Stimulated activated CD8-positive, alpha-beta memory T cell treated with anti-CD3 and anti-CD28 coated beads, Interleukin-15, amount 100 ng/mL, for 48 hours (primary cell): ENCODE measurements at regions not wholly inside any gene's neighbourhood (a gene's known extent, or its start where the extent isn't known, plus 50 kb on each side); places are given as distances from the start of the nearest gene placed in this dataset.

Experiments
- DNase-seq, 2 donors: peaks; one replicate each; pipeline ENCODE4 v3.0.0-alpha.2; 2020; ENCODE audit warnings: low read depth in 2 of 2

DNA sequence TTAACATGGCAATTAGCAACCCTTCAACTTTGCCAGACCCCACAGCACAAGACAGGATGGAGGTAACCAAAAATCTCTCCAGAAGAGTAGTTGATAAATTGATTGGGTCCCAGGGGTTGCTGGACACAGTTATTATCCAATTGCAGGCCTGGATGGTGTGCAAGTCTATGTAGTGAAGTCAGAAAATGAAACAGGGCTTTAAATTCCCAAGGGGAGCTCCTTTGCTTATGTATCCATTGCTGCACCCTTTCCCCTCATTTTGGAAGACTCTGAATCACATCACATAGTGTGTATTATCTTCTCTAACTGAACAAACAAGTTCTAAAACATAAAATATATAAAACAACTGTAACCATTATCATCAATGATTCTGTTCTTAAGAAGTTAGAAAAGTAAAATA lies 550.2 kb downstream of the LMO4 start:
- DNase-seq: no peak

- no peak for DNase-seq
These were observed 551.5 kb downstream of the LMO4 start for GRCh38 chr1:87880098-87880760.

GRCh38 chr1:87880764-87881163 lies 552.1 kb downstream of the LMO4 start:
- no peak for DNase-seq

DNA sequence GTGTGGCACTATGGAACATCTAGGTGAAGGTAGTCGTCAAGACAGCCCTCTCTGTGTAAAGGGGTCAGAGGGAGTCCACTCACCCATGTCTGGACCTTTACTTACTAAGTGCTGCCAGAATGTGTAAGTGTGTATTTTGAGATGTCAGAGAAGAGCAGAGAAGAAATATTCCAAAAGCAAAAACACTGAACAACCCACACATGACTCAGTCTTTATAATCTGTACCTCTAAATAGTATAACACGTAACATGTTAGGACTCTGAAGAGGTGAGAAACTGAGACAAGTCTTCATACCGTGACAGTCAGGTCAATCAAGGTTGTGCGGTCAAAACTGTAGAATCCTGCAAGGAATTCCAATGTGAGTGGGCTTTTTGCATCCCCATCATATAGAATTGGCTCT lies 555.2 kb downstream of the LMO4 start:
- DNase-seq: no peak

DNA sequence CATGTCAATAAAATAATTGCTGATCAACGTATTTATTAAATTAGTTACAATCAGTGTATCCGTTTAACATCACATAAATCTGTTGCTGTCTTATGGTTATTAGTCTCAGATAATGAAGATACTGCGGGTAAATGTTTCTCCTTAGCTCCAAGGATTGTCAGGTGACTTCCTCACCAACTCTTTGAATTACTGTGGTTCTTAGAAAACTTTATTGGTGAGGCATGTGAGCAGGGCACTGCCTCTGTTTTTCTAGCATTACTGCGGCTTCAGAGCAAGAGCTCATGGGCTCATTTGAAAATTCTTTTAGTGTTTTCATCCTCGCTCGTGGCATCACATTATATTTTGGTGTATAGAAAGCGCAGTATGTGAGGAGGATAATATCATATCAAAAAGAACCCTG lies 555.9 kb downstream of the LMO4 start:
- no peak for DNase-seq

DNA sequence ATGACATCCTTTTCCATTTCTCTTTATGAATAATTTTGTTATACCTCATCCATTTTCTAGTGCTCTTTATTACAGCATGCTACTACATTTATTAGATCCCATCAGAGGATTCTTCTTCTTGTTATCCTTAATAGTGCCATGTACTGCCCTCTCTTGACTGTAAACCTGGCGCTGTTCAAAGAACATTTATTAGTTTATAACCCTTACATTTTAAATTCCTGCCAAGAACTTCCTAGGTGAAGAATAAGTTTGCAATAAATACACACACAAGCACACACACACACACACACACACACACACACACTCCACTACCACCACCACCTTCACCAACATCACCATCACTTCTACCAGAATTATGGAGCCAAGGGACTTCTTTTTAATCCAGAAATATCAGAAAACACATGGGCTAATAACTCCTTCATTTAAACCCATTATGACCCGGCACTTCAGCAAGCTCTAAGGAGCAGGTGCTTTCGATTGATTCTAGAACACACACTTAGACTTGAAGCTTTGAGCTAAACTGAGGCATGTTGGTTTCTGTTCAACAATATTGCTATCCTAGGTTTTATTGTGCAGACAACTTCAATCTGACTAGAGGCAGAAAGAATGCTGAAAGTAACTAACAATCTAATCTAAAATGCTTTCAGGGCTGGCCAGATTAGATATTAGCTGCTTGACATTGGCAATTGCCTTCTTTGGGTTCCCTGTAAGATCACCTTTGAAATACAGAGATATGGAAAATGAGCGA lies 556.8 kb downstream of the LMO4 start:
- DNase-seq: no peak

GRCh38 chr1:87887100-87887499 lies 558.4 kb downstream of the LMO4 start:
- no peak for DNase-seq

GRCh38 chr1:87888446-87888845 lies 559.8 kb downstream of the LMO4 start:
- no peak for DNase-seq

- DNase-seq: no peak
These were observed 565.4 kb downstream of the LMO4 start for GRCh38 chr1:87894062-87894461.

DNA sequence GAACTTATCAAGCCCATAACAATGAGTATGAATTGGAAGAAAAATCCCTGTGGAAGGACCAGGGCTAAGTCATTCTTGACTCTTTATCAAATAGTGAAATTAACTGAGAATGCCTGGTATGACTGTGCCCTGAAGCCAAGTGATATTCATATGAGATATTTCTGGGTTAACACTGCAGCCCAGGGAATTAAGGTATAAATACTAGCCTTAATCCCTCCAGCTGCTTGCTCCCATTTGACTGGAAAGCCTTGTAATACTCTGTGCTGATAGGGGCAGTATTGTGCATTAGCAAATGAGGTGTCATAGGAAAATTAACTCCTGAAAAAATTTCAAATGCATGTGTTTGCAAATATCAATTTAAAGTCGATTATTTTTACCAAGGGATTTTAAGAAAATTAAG lies 568.8 kb downstream of the LMO4 start:
- no peak for DNase-seq

GRCh38 chr1:87898431-87898830 lies 569.8 kb downstream of the LMO4 start:
- no peak for DNase-seq

DNA sequence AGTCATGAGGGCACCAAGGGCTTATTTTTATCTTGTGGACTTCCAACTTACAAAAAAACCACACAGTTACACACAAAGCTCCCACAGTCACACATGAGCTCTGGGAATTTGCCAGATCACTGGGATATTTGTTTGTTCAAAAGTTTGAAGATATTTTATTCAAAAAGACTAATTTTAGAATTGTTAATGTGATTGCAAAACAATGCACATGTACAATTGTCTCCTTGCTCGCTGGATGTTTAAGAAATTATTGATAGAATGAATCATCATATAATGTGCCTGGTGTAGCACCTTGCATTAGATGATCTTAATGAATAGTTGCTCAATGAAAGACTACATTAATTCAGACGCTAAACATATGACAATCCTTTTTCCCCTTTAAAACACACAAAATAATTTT lies 570.3 kb downstream of the LMO4 start:
- DNase-seq: no peak

DNA sequence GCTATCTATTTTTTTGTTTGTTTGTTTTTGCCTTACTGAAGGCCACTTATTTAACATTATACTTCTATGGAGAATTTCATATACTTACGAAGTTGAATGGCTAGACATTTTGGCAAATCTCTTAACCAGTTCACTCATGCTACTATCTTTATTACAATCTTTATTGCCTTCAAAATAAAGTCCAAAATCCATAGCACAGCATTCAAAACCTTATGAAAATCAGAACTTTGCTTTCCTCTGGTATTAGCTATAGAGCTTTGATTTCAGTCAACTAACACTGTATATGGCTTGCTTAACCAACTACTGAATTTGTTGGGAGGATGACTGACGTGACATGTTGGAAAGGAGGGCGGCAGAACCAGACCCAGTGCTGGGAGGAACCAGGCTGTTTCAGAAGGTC lies 571.1 kb downstream of the LMO4 start:
- DNase-seq: no peak

DNA sequence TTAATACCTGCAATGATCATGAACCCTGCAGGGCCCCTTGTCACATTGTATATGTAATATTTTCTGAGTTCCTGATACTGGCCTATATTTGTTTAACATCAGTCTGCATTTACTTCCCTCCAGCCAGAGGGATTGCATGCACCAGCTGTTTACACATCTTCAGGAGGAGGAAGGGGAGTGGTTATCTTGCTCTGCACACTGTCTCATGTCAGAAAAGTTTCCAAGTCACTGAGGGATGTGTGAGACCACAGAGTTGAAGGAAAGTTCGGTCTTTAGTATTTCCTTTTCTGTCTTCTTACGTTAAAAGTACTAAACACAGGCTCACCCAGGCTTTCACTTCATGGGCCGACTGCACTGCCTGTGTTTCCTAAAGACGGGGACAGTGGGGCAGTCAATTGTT lies 574.1 kb downstream of the LMO4 start:
- DNase-seq: no peak

GRCh38 chr1:87903242-87903641 lies 574.6 kb downstream of the LMO4 start:
- no peak for DNase-seq

DNA sequence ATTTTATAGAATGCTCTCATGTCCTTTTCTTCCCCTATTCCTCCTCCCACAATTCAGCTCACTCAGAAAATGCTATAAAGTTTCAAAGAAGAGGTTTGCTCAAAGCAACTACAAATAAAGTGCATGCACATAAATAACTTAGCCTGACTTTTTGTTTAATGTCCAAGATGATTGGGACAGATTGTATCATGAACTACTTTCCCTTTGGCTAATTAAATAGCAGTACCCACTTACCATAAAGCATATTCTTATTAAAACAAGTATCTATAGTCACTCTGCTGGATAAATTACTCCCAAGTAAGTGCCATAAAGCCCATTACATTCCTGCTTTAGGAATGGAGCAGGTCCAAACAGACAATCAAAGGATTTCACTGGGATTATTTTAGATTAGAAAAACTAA lies 576.0 kb downstream of the LMO4 start:
- no peak for DNase-seq

DNA sequence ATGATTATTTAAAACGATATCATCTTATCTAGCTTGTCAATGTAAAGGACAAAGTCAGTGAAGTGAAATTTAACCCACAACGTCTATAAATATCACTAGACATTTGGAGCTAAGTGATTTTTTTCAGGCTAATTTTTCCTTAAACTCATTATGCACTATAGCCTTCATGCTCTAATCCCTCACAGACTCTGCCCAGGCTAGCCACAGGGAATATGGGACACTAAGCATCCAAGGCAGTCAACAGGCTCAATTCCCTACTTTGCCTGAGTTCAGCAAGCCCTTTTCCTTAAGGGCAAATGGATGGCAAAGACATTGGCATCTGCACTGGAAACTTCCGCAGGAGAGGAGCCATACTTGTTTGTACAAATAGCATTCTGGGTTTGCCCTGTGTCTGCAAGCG lies 577.0 kb downstream of the LMO4 start:
- DNase-seq: no peak

- no peak for DNase-seq
These were observed 577.4 kb downstream of the LMO4 start for GRCh38 chr1:87906078-87906477.

DNA sequence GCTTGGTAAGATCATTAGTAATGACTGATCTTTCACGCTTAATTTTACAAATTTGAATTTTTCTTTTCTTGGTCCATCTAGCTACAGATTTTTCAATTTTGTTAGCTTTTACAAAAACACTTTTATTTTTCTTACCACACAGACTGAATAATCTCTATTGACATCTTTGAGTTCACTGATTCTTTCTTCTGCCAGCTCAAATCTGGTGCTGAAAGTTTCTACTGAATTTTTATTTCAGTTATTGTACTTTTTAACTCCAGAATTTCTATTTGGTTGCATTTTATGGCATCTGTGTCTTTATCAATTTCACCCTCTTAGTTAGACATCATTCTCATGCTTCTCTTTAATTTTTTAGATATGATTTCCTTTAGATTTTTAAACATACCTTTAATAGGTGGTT lies 584.7 kb downstream of the LMO4 start:
- no peak for DNase-seq

- no peak for DNase-seq
These were observed 585.7 kb downstream of the LMO4 start for GRCh38 chr1:87914396-87914795.

DNA sequence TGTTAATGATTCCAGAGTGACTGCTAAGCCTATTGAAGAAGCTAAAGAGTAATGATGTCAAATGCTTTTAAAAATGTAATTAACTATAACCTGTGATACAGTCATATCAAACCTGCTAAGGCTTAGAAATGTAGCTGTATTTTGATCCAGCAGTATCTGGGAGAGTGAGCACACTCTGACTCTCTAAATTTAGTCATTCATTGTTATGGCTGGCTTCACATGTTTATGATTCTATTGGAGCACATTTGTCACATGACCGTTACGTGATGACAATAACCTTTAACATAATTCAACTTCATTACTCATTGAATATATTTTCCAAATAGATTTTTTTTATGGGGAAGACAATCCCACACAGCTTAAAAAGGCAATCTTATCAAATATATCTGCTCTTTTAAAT lies 587.1 kb downstream of the LMO4 start:
- no peak for DNase-seq

DNA sequence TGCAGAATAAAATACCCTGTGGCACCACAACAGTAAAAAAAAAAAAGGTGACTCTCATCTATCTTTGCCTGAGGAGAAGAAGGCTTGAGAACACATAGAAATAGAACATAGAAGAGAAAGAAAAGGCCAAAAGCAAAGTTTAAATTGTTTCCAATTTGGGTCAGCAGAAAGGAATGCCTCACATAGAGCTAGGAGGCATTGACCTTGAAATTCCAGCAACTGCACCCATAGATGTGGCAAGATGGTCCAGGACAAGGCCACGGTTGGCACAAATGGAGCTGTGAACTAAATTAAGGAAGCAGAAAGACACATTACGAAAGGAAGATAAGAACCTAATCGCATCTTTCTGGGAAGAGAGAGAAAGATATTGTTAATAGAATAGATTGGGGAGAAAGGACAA lies 588.3 kb downstream of the LMO4 start:
- no peak for DNase-seq

GRCh38 chr1:87918398-87918797 lies 589.7 kb downstream of the LMO4 start:
- no peak for DNase-seq

DNA sequence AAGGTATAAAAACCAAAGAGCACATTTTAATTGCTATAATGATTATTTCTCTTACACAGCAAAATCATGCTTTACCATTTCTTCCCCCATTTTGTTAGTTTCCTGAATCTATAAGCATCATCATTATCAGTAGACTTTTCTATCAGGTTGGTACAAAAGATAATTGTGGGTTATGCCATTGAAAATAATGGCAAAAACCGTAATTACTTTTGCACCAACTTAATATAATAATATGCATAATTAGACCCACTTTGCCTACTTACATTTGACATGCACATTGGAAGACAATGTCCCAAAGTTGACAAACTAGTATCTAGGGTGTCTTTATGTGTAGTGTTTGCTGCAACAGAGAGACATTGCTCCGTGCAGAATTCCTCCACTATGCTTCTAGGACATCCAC lies 594.2 kb downstream of the LMO4 start:
- no peak for DNase-seq
